ENCODE measurements at regions not wholly inside any gene's neighbourhood (a gene's known extent, or its start where the extent isn't known, plus 50 kb on each side); places are given as distances from the start of the nearest gene placed in this dataset.
"Not testable (repeated sequence)": the region's sequence is repeated elsewhere in the genome, so short reads cannot be mapped to it uniquely, and the experiment has no call there.

DNA sequence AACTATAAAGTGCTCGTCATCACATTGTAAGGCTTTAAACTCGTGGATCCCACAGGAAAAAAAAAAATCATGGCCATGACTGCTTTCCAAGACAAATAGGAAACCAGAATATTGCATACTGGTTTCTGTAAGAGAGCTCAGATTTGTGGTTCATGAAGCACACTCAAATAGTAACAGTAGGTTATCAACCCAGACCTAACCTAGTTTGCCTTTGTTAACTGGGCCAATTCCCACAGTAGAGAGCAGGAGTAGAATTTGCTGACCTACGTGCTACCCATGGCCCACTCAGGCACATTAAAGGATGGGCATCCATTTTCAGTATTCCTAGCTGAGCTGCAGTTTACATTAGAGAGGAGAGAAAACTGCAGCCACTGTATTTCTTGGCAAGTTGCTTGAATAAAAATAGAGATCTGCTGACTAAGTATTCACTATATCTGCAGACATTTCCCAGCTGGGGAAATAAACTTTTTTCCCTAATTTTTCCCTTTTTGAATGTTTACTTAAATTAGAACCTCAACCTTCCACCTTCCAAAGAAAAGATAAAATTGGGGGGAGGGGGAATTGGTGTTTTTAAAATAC is 218.5 kb downstream of the SPANXN3 start:
- TF ChIP-seq POLR2AphosphoS5 (IDR thresholded peaks at IDR 0.05) (no peak), POLR2A (IDR thresholded peaks at IDR 0.05) (no peak), EP300 (IDR thresholded peaks at IDR 0.05) (no peak)
- TF ChIP-seq, protein P1, sequence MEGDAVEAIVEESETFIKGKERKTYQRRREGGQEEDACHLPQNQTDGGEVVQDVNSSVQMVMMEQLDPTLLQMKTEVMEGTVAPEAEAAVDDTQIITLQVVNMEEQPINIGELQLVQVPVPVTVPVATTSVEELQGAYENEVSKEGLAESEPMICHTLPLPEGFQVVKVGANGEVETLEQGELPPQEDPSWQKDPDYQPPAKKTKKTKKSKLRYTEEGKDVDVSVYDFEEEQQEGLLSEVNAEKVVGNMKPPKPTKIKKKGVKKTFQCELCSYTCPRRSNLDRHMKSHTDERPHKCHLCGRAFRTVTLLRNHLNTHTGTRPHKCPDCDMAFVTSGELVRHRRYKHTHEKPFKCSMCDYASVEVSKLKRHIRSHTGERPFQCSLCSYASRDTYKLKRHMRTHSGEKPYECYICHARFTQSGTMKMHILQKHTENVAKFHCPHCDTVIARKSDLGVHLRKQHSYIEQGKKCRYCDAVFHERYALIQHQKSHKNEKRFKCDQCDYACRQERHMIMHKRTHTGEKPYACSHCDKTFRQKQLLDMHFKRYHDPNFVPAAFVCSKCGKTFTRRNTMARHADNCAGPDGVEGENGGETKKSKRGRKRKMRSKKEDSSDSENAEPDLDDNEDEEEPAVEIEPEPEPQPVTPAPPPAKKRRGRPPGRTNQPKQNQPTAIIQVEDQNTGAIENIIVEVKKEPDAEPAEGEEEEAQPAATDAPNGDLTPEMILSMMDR (IDR thresholded peaks at IDR 0.05): no peak
- peaks cover 0 to 8% (median 0%) of the 10 kb centered on the region in 3 donors for H3K4me1 ChIP-seq
- ATAC-seq: no peak
- 10 to 17% methylated on average over 2 to 3 of the region's 3 CpGs for WGBS, 2 donors (ENCODE audit: low coverage in 1 of 2)
- H3K9me3 ChIP-seq: no peaks in the 10 kb centered on the region
- no peak overlapping the region for H3K27ac ChIP-seq
- H3K27me3 ChIP-seq: no peaks in the 10 kb centered on the region
- H3K36me3 ChIP-seq: no peaks in the 10 kb centered on the region
- H3K4me3 ChIP-seq: no peak overlapping the region

DNA sequence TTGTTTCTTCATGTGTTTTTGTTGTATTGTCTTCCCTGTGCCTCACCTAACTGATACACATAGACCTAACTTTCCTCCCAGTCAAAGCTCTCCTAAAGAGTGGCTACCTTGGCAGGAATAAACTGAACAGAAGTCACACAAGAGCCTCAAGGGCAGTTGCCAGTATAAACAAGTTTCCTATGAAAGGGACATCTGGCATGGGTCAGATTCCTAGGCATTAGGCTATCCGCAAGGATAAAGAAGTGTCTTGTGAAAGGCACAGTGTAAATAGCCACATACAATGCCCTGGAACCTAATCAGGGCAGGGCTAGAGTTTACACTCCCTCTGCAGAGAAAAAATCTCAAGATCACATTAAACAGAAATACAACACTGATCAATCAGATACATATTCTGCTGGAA is 220.8 kb downstream of the SPANXN3 start:
- WGBS, 2 donors (ENCODE audit: low coverage in 1 of 2): 75 to 83% methylated on average over 1 of the region's 1 CpG

DNA sequence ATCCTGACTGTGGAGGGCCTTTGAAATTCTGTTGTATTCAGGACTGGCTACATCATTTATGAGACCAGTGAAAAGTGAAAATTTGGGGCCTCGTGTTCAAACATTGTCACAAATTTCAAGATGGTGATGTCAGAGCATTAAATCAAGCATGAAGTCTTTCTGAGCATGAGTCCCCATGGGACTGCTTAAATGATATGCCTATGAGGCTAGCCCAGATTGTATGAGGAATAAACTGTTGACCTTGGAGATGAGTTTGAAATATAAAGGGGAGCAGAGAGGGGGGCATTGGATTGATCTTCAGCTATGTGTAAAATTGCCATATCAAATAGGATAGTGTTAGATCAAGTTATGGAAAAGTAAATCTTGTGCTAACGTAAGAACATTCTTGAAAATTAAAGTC is 230.0 kb downstream of the SPANXN3 start:
- no peaks in the 10 kb centered on the region for H3K36me3 ChIP-seq
- no peaks in the 10 kb centered on the region for H3K9me3 ChIP-seq
- WGBS, 2 donors (ENCODE audit: low coverage in 1 of 2): 38 to 80% methylated on average over 1 to 2 of the region's 2 CpGs
- no peaks in the 10 kb centered on the region for H3K27me3 ChIP-seq
- no peak overlapping the region for H3K27ac ChIP-seq
- H3K4me3 ChIP-seq: no peak overlapping the region
- TF ChIP-seq EP300 (IDR thresholded peaks at IDR 0.05): no peak
- no peak for TF ChIP-seq POLR2A (IDR thresholded peaks at IDR 0.05)
- TF ChIP-seq, protein P1 (IDR thresholded peaks at IDR 0.05): no peak
- no peak for TF ChIP-seq POLR2AphosphoS5 (IDR thresholded peaks at IDR 0.05)
- no peak for ATAC-seq
- H3K4me1 ChIP-seq: no peaks in the 10 kb centered on the region

More for the DNA sequence above, 220.8 kb downstream of the SPANXN3 start:
- H3K27me3 ChIP-seq: no peaks in the 10 kb centered on the region
- TF ChIP-seq POLR2A (IDR thresholded peaks at IDR 0.05): no peak
- ATAC-seq: no peak
- H3K36me3 ChIP-seq: no peaks in the 10 kb centered on the region
- H3K4me1 ChIP-seq: peaks cover 0 to 8% (median 0%) of the 10 kb centered on the region in 3 donors
- no peak overlapping the region for H3K4me3 ChIP-seq
- H3K27ac ChIP-seq: no peak overlapping the region
- H3K9me3 ChIP-seq: no peaks in the 10 kb centered on the region

DNA sequence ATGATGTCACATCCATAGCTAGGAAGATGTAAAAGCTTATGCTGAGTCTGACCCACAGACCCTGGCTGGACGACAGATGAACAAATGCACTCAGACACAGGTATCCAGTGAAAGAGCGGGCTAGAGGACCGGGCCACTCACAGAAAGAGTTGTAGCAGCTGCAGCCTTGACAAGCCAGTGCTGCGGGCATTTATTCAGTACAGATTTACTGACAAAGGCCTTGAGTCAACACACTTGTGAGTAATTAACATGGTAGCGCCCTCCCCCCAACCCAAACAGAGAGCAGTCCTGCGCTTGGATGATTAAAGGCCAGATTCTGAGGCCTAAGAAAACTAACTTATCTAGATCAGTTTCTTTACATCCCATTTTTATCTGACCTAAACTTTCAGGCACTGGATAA is 244.6 kb downstream of the SPANXN4 start:
- no peaks in the 10 kb centered on the region for H3K9me3 ChIP-seq
- no peaks in the 10 kb centered on the region for H3K4me1 ChIP-seq
- no peaks in the 10 kb centered on the region for H3K27me3 ChIP-seq
- ATAC-seq: no peak
- no peak overlapping the region for H3K4me3 ChIP-seq
- H3K36me3 ChIP-seq: no peaks in the 10 kb centered on the region
- H3K27ac ChIP-seq: no peak overlapping the region
- TF ChIP-seq POLR2A (IDR thresholded peaks at IDR 0.05) (no peak), POLR2AphosphoS5 (IDR thresholded peaks at IDR 0.05) (no peak), EP300 (IDR thresholded peaks at IDR 0.05) (no peak)
- TF ChIP-seq, protein P1 (IDR thresholded peaks at IDR 0.05): no peak
- WGBS, 2 donors (ENCODE audit: low coverage in 1 of 2): 30 to 80% methylated on average over 2 to 6 of the region's 6 CpGs

DNA sequence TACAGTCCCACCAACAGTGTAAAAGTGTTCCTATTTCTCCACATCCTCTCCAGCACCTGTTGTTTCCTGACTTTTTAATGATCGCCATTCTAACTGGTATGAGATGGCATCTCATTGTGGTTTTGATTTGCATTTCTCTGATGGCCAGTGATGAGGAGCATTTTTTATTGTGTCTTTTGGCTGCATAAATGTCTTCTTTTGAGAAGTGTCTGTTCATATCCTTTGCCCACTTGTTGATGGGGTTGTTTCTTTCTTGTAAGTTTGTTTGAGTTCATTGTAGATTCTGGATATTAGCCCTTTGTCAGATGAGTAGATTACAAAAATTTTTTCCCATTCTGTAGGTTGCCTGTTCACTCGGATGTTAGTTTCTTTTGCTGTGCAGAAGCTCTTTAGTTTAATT is 218.9 kb downstream of the SPANXN4 start:
- not testable (repeated sequence) for H3K27ac ChIP-seq, H3K27me3 ChIP-seq, H3K36me3 ChIP-seq, H3K4me3 ChIP-seq, ATAC-seq, H3K9me3 ChIP-seq, H3K4me1 ChIP-seq
- WGBS, 2 donors (ENCODE audit: low coverage in 1 of 2): 50 to 55% methylated on average over 1 of the region's 2 CpGs

DNA sequence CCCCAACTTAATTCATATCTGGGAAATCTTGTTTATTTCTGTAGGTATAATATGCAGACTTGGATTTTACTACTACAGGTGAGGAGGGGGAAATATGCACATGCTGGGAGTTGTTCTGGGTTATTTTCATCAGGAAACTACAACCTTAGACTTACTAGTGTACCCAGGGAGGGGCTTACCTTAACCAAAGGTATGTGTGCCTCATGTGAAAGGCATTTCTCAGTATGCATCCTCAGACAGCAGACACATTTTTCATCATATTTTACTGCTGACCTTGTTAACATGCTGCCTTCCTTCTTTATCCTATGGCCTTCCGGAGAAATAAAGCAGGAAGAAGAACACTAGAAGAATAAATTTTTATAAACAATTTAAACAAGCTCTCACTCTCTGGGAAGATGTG is 214.9 kb downstream of the SPANXN4 start:
- TF ChIP-seq POLR2A (IDR thresholded peaks at IDR 0.05): no peak
- TF ChIP-seq, protein P1 (IDR thresholded peaks at IDR 0.05): no peak
- WGBS, 2 donors (ENCODE audit: low coverage in 1 of 2): 75 to 100% methylated on average over 1 of the region's 1 CpG
- H3K4me1 ChIP-seq: no peaks in the 10 kb centered on the region
- H3K4me3 ChIP-seq: no peak overlapping the region
- H3K9me3 ChIP-seq: no peaks in the 10 kb centered on the region
- H3K27me3 ChIP-seq: no peaks in the 10 kb centered on the region
- no peak overlapping the region for H3K27ac ChIP-seq
- no peaks in the 10 kb centered on the region for H3K36me3 ChIP-seq
- ATAC-seq: no peak
